ENCODE measurements at regions not wholly inside any gene's neighbourhood (a gene's known extent, or its start where the extent isn't known, plus 50 kb on each side); places are given as distances from the start of the nearest gene placed in this dataset.

DNA sequence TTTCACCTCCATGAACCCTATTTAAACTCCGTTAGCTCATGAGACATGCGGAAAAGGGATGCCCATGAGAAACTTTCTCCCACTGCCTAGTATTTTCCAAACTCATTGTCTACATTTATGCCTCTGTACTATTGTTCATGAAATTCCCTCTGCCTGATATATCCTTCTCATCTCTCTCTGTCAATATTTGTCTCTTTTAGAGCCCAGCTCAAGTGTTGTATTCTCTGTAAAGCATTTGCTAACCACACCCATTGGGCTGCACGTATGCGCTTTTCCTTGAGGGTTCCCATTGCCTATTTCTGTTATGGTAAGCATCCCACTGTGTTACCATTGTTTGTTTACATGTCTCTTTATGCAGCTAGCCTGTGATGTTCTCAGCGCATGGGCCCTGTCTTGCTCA lies 211.4 kb downstream of the MDFIC start:
- no peaks in the 10 kb centered on the region for H3K27me3 ChIP-seq (ENCODE audit: control insufficient read depth in 2 of 2, insufficient read depth in 2 of 2, low read length in 2 of 2)
- dilution Hi-C loops (cut with MboI; ENCODE audit: extremely low pct_ligation_motif_present, low sequenced_read_pairs) (no loop called here), intact Hi-C loops (cut with micrococcal nuclease) (no loop called here)
- no peaks in the 10 kb centered on the region for H4K20me1 ChIP-seq (replicated peaks; ENCODE audit: control insufficient read depth, extremely low read depth, insufficient read depth, low read length)
- H3K9me3 ChIP-seq (replicated peaks; ENCODE audit: control insufficient read depth, insufficient read depth, low read length): no peaks in the 10 kb centered on the region
- no peak overlapping the region for H3K27ac ChIP-seq (ENCODE audit: insufficient read depth, low read depth, low read length)
- no peak overlapping the region for H2AFZ ChIP-seq (ENCODE audit: low read depth, low read length)
- no peak overlapping the region for H3K9ac ChIP-seq (replicated peaks; ENCODE audit: extremely low read depth, insufficient read depth, low read length)
- CTCF ChIA-PET: interaction anchor here (0.8 to 1.2 kb wide), 2 partner anchors 12 to 36 kb away, joined by 3 read pairs; no protein-coding TSS in a partner anchor
- H3K4me3 ChIP-seq (replicated peaks in 1 of 3; ENCODE audit: insufficient read depth in 1 of 3, low read depth in 1 of 3, low read length in 3 of 3): no peak overlapping the region
- no peaks in the 10 kb centered on the region for H3K79me2 ChIP-seq (ENCODE audit: control insufficient read depth, insufficient read depth, low read length)
- FAIRE-seq: no peak
- BruUV-seq (replicated peaks): no TSS peak
- DNase-seq (ENCODE audit: low read depth, low spot score): no peak
- POLR2A ChIA-PET: no interaction called here
- H3K4me1 ChIP-seq (ENCODE audit: control insufficient read depth, extremely low read depth, insufficient read depth, low read length): peaks cover 4% of the 10 kb centered on the region
- TF ChIP-seq MYC (IDR thresholded peaks at IDR 0.05; ENCODE audit: low read depth, low read length) (no peak), POLR2AphosphoS5 (IDR thresholded peaks at IDR 0.05; ENCODE audit: insufficient read depth, low read depth, low read length) (no peak), GATA2 (IDR thresholded peaks at IDR 0.05; ENCODE audit: insufficient read depth, insufficient read length, low read depth, low read length) (no peak), JUN (IDR thresholded peaks at IDR 0.05; ENCODE audit: borderline replicate concordance, insufficient read depth, insufficient read length, low read depth) (no peak)
- TF ChIP-seq, protein P1, sequence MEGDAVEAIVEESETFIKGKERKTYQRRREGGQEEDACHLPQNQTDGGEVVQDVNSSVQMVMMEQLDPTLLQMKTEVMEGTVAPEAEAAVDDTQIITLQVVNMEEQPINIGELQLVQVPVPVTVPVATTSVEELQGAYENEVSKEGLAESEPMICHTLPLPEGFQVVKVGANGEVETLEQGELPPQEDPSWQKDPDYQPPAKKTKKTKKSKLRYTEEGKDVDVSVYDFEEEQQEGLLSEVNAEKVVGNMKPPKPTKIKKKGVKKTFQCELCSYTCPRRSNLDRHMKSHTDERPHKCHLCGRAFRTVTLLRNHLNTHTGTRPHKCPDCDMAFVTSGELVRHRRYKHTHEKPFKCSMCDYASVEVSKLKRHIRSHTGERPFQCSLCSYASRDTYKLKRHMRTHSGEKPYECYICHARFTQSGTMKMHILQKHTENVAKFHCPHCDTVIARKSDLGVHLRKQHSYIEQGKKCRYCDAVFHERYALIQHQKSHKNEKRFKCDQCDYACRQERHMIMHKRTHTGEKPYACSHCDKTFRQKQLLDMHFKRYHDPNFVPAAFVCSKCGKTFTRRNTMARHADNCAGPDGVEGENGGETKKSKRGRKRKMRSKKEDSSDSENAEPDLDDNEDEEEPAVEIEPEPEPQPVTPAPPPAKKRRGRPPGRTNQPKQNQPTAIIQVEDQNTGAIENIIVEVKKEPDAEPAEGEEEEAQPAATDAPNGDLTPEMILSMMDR (IDR thresholded peaks at IDR 0.05; ENCODE audit: extremely low read depth in 1 of 2, insufficient read depth in 1 of 2, low read depth in 1 of 2, low read length in 2 of 2): no peak
- H3K4me2 ChIP-seq (ENCODE audit: insufficient read depth, low read length): no peak overlapping the region
- no peaks in the 10 kb centered on the region for H3K9me1 ChIP-seq (replicated peaks; ENCODE audit: control insufficient read depth, extremely low read depth, insufficient read depth, low read length)
- H3K36me3 ChIP-seq (ENCODE audit: control insufficient read depth in 2 of 2, extremely low read depth in 1 of 2, insufficient read depth in 2 of 2, low read length in 2 of 2): no peaks in the 10 kb centered on the region

DNA sequence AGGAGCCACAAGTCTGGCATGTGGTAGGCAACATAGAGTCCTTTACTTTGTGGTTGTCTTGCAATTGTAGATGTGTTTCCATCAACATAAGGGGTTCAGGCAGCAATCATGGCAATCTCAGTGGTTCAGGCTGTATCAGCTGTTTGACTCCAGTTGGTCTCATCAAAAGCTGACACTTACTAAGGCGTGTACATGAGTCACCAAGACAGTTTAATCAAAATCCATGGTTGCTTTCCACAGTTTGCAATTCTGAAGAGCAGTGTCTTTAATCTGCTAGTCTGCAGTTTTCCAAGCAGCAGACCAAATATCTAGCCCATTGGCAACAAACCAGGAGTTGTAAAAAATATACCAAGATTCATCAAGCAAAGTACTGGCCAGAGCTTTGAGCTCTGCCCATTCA lies 210.2 kb downstream of the MDFIC start:
- no TSS peak for BruUV-seq (replicated peaks)
- intact Hi-C loops (cut with micrococcal nuclease): no loop called here
- Histone ChIP-seq H3K4me3 (replicated peaks in 1 of 3; ENCODE audit: insufficient read depth in 1 of 3, low read depth in 1 of 3, low read length in 3 of 3) (no peak overlapping the region), H4K20me1 (replicated peaks; ENCODE audit: control insufficient read depth, extremely low read depth, insufficient read depth, low read length) (no peaks in the 10 kb centered on the region), H3K4me1 (ENCODE audit: control insufficient read depth, extremely low read depth, insufficient read depth, low read length) (peaks cover 4% of the 10 kb centered on the region), H2AFZ (ENCODE audit: low read depth, low read length) (no peak overlapping the region), H3K4me2 (ENCODE audit: insufficient read depth, low read length) (no peak overlapping the region), H3K27me3 (ENCODE audit: control insufficient read depth in 2 of 2, insufficient read depth in 2 of 2, low read length in 2 of 2) (no peaks in the 10 kb centered on the region), H3K79me2 (ENCODE audit: control insufficient read depth, insufficient read depth, low read length) (no peaks in the 10 kb centered on the region), H3K27ac (ENCODE audit: insufficient read depth, low read depth, low read length) (no peak overlapping the region), H3K9me1 (replicated peaks; ENCODE audit: control insufficient read depth, extremely low read depth, insufficient read depth, low read length) (no peaks in the 10 kb centered on the region), H3K36me3 (ENCODE audit: control insufficient read depth in 2 of 2, extremely low read depth in 1 of 2, insufficient read depth in 2 of 2, low read length in 2 of 2) (no peaks in the 10 kb centered on the region), H3K9ac (replicated peaks; ENCODE audit: extremely low read depth, insufficient read depth, low read length) (no peak overlapping the region), H3K9me3 (replicated peaks; ENCODE audit: control insufficient read depth, insufficient read depth, low read length) (no peaks in the 10 kb centered on the region)
- no peak for FAIRE-seq
- ChIA-PET CTCF (no interaction called here), POLR2A (no interaction called here)
- no peak for TF ChIP-seq FOS (IDR thresholded peaks at IDR 0.05; ENCODE audit: borderline replicate concordance, insufficient read depth, low read length)
- dilution Hi-C loops (cut with MboI; ENCODE audit: extremely low pct_ligation_motif_present, low sequenced_read_pairs): no loop called here
- no peak for DNase-seq (ENCODE audit: low read depth, low spot score)

Data from endothelial cell of umbilical vein (primary cell).